ENCODE measurements at regions not wholly inside any gene's neighbourhood (a gene's known extent, or its start where the extent isn't known, plus 50 kb on each side); places are given as distances from the start of the nearest gene placed in this dataset.

DNA sequence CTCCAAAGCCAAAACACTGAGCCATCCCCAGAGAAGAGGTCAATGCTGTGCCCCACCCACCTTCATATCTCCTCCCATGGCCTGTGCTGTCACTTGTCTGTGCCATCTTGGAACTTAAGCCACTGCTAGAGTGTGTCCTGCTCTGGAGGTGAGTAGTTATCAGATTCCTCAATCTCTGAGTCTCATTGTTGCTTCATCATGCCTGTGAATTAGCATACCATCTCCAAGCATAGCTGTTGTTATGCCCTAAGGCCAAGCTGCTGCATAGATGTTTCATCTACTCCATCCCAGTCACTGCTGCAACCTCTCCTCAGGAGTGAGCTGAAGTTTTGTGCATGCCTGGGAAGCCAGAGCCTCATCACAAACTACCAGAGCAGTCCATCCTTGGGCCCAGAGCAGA is 349.0 kb downstream of the ZWINT start:
- H3K27me3 ChIP-seq (replicated peaks in 1 of 2; ENCODE audit: control insufficient read depth in 2 of 2, insufficient read depth in 2 of 2, low read length in 1 of 2) = no peaks in the 10 kb centered on the region
- ChIA-PET RAD21 (ENCODE audit: unreplicated experiment) (no interaction called here), CTCF (no interaction called here)

DNA sequence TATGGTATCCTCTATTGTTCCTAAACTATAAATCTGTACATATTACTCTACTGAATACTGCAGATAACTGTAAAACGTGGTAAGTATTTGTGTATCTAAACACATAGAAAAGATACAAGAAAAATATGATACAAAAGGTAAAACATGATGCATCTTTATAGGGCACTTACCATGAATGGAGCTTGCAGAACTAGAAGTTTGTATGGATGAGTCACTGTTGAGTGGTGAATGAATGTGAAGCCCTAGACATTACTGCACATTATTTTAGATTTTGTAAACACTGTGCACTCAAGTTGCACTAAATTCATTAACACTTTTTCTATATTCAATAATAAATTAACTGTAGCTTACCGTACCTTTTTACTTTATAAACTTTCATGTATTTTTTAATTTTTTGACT is 357.5 kb downstream of the ZWINT start:
- no peak overlapping the region for H3K4me2 ChIP-seq (ENCODE audit: control insufficient read depth, insufficient read depth)
- H3K36me3 ChIP-seq (ENCODE audit: control insufficient read depth in 2 of 2, insufficient read depth in 2 of 2, low read length in 1 of 2) = no peaks in the 10 kb centered on the region
- H3K79me2 ChIP-seq (ENCODE audit: control insufficient read depth, insufficient read depth, low read length) = no peaks in the 10 kb centered on the region
- in situ Hi-C loops (cut with MboI) (no loop called here), intact Hi-C loops (cut with micrococcal nuclease; ENCODE audit: unreplicated experiment) (no loop called here)
- ChIA-PET POLR2A (no interaction called here), SMC1A (ENCODE audit: uncharacterized antibody, unreplicated experiment) (no interaction called here), CTCF (no interaction called here), RAD21 (ENCODE audit: unreplicated experiment) (no interaction called here)
- no TSS peak for BruUV-seq (replicated peaks)
- no peak for ATAC-seq
- 48% methylated on average over 2 of the region's 2 CpGs for WGBS (ENCODE audit: insufficient coverage, insufficient replicate concordance, low lambda C conversion rate, missing lambda C conversion rate)
- no peak overlapping the region for H3K4me3 ChIP-seq
- H3K27me3 ChIP-seq (replicated peaks in 1 of 2; ENCODE audit: control insufficient read depth in 2 of 2, insufficient read depth in 2 of 2, low read length in 1 of 2) = no peaks in the 10 kb centered on the region
- H3K27ac ChIP-seq (ENCODE audit: control insufficient read depth, insufficient read depth) = no peak overlapping the region
- FAIRE-seq = no peak
- no peak overlapping the region for H2AFZ ChIP-seq (ENCODE audit: control insufficient read depth, low read depth, low read length)
- no peaks in the 10 kb centered on the region for H3K9me3 ChIP-seq (replicated peaks; ENCODE audit: control insufficient read depth, insufficient read depth, low read length)
- no peaks in the 10 kb centered on the region for H3K4me1 ChIP-seq (ENCODE audit: control insufficient read depth, insufficient read depth, low read length)
- no peak for DNase-seq (ENCODE audit: low read depth, low spot score)
- no peak overlapping the region for H3K9ac ChIP-seq (ENCODE audit: control insufficient read depth, insufficient read depth, low read length)
- no peaks in the 10 kb centered on the region for H4K20me1 ChIP-seq (ENCODE audit: control insufficient read depth, insufficient read depth)
- no peak for TF ChIP-seq GABPA (IDR thresholded peaks at IDR 0.05; ENCODE audit: low read depth)
- no peak for TF ChIP-seq MEF2B (IDR thresholded peaks at IDR 0.05; ENCODE audit: partially characterized antibody, poor library complexity, severe bottlenecking)
- TF ChIP-seq BHLHE40 (IDR thresholded peaks at IDR 0.05; ENCODE audit: borderline replicate concordance in 1 of 2, low read depth in 2 of 2, low read length in 1 of 2) = no peak
- TF ChIP-seq PAX5 (IDR thresholded peaks at IDR 0.05; ENCODE audit: borderline replicate concordance, low read depth, low read length) = no peak
- TF ChIP-seq BMI1 (IDR thresholded peaks at IDR 0.05; ENCODE audit: borderline replicate concordance) = no peak
- no peak for TF ChIP-seq TBL1XR1 (IDR thresholded peaks at IDR 0.05; ENCODE audit: low read depth, low read length)
- TF ChIP-seq YBX1 (IDR thresholded peaks at IDR 0.05) = no peak
- no peak for TF ChIP-seq ZNF217 (IDR thresholded peaks at IDR 0.05)
- TF ChIP-seq, protein P1, sequence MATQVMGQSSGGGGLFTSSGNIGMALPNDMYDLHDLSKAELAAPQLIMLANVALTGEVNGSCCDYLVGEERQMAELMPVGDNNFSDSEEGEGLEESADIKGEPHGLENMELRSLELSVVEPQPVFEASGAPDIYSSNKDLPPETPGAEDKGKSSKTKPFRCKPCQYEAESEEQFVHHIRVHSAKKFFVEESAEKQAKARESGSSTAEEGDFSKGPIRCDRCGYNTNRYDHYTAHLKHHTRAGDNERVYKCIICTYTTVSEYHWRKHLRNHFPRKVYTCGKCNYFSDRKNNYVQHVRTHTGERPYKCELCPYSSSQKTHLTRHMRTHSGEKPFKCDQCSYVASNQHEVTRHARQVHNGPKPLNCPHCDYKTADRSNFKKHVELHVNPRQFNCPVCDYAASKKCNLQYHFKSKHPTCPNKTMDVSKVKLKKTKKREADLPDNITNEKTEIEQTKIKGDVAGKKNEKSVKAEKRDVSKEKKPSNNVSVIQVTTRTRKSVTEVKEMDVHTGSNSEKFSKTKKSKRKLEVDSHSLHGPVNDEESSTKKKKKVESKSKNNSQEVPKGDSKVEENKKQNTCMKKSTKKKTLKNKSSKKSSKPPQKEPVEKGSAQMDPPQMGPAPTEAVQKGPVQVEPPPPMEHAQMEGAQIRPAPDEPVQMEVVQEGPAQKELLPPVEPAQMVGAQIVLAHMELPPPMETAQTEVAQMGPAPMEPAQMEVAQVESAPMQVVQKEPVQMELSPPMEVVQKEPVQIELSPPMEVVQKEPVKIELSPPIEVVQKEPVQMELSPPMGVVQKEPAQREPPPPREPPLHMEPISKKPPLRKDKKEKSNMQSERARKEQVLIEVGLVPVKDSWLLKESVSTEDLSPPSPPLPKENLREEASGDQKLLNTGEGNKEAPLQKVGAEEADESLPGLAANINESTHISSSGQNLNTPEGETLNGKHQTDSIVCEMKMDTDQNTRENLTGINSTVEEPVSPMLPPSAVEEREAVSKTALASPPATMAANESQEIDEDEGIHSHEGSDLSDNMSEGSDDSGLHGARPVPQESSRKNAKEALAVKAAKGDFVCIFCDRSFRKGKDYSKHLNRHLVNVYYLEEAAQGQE (IDR thresholded peaks at IDR 0.05; ENCODE audit: low read depth, low read length) = no peak
- TF ChIP-seq TCF3 (IDR thresholded peaks at IDR 0.05; ENCODE audit: borderline replicate concordance, insufficient read depth, low read depth, low read length) = no peak

More for the DNA sequence above, 349.0 kb downstream of the ZWINT start:
- Histone ChIP-seq H3K4me2 (ENCODE audit: control insufficient read depth, insufficient read depth) (no peak overlapping the region), H2AFZ (ENCODE audit: control insufficient read depth, low read depth, low read length) (no peak overlapping the region), H3K79me2 (ENCODE audit: control insufficient read depth, insufficient read depth, low read length) (no peaks in the 10 kb centered on the region), H3K9me3 (replicated peaks; ENCODE audit: control insufficient read depth, insufficient read depth, low read length) (no peaks in the 10 kb centered on the region), H3K27ac (ENCODE audit: control insufficient read depth, insufficient read depth) (no peak overlapping the region), H4K20me1 (ENCODE audit: control insufficient read depth, insufficient read depth) (no peaks in the 10 kb centered on the region), H3K4me1 (ENCODE audit: control insufficient read depth, insufficient read depth, low read length) (no peaks in the 10 kb centered on the region), H3K4me3 (no peak overlapping the region), H3K36me3 (ENCODE audit: control insufficient read depth in 2 of 2, insufficient read depth in 2 of 2, low read length in 1 of 2) (no peaks in the 10 kb centered on the region), H3K9ac (ENCODE audit: control insufficient read depth, insufficient read depth, low read length) (no peak overlapping the region)
- no TSS peak for BruUV-seq (replicated peaks)
- DNase-seq (ENCODE audit: low read depth, low spot score) (no peak), ATAC-seq (no peak), FAIRE-seq (no peak)
- intact Hi-C loops (cut with micrococcal nuclease; ENCODE audit: unreplicated experiment) (no loop called here), in situ Hi-C loops (cut with MboI) (no loop called here)
- SMC1A ChIA-PET (ENCODE audit: uncharacterized antibody, unreplicated experiment) = no interaction called here
- POLR2A ChIA-PET = no interaction called here
- TF ChIP-seq MTA2 (IDR thresholded peaks at IDR 0.05; ENCODE audit: low read depth) = no peak
- TF ChIP-seq, protein P2, sequence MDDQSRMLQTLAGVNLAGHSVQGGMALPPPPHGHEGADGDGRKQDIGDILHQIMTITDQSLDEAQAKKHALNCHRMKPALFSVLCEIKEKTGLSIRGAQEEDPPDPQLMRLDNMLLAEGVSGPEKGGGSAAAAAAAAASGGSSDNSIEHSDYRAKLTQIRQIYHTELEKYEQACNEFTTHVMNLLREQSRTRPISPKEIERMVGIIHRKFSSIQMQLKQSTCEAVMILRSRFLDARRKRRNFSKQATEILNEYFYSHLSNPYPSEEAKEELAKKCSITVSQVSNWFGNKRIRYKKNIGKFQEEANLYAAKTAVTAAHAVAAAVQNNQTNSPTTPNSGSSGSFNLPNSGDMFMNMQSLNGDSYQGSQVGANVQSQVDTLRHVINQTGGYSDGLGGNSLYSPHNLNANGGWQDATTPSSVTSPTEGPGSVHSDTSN (IDR thresholded peaks at IDR 0.05; ENCODE audit: insufficient replicate concordance, low read depth, low read length) = no peak
- no peak for TF ChIP-seq MEF2A (IDR thresholded peaks at IDR 0.05; ENCODE audit: insufficient read depth, low read depth, low read length)
- TF ChIP-seq SIX5 (IDR thresholded peaks at IDR 0.05; ENCODE audit: low read depth, low read length, severe bottlenecking) = no peak
- no peak for TF ChIP-seq POU2F2 (IDR thresholded peaks at IDR 0.05; ENCODE audit: borderline replicate concordance, low read depth, low read length)
- TF ChIP-seq ASH2L (IDR thresholded peaks at IDR 0.05; ENCODE audit: borderline replicate concordance, low read depth) = no peak
